Neural crest cell (in vitro differentiated cells): ENCODE measurements at regions not wholly inside any gene's neighbourhood (a gene's known extent, or its start where the extent isn't known, plus 50 kb on each side); places are given as distances from the start of the nearest gene placed in this dataset.

Experiments
- DNase-seq: peaks from one replicate; pipeline ENCODE4 v3.0.0; 2021; ENCODE audit warnings: low read depth, mixed read lengths, low spot score
- H3K27ac Mint-ChIP-seq: one replicate; pipeline ENCODE4 v1.8.0; 2021; ENCODE audit warnings: mild to moderate bottlenecking, mixed read lengths; ENCODE audit not compliant: unreplicated experiment
- H3K27me3 Mint-ChIP-seq: 2 replicates; pipeline ENCODE4 v1.8.0; 2021; ENCODE audit warnings: low read depth, mild to moderate bottlenecking, mixed read lengths
- H3K36me3 Mint-ChIP-seq: 2 replicates; pipeline ENCODE4 v1.8.0; 2021; ENCODE audit warnings: low read depth, mild to moderate bottlenecking, mixed read lengths
- H3K4me1 Mint-ChIP-seq: 2 replicates; pipeline ENCODE4 v1.8.0; 2021; ENCODE audit warnings: mixed read lengths
- H3K4me3 Mint-ChIP-seq: one replicate; pipeline ENCODE4 v1.8.0; 2021; ENCODE audit warnings: mild to moderate bottlenecking, mixed read lengths
- H3K9me3 Mint-ChIP-seq: 2 replicates; pipeline ENCODE4 v1.8.0; 2021; ENCODE audit warnings: mixed read lengths
- CTCF ChIP-seq: fragments of 200-600 bp; sonication (generic); conservative IDR thresholded peaks from 2 replicates; pipeline ENCODE4 v1.5.0; 2021; ENCODE audit warnings: antibody characterized with exemption, mild to moderate bottlenecking

GRCh38 chr3:25237602-25238001 is 190.5 kb upstream of the RARB start:
- peaks cover 9% of the 10 kb centered on the region for H3K36me3 Mint-ChIP-seq
- H3K4me3 Mint-ChIP-seq: no peak overlapping the region
- no peak overlapping the region for H3K27ac Mint-ChIP-seq
- no peak for TF ChIP-seq CTCF
- H3K9me3 Mint-ChIP-seq: peaks cover 9% of the 10 kb centered on the region
- no peaks in the 10 kb centered on the region for H3K4me1 Mint-ChIP-seq
- no peaks in the 10 kb centered on the region for H3K27me3 Mint-ChIP-seq
- DNase-seq: no peak

GRCh38 chr3:25239042-25239441 is 189.0 kb upstream of the RARB start:
- H3K36me3 Mint-ChIP-seq: peaks cover 16% of the 10 kb centered on the region
- no peak overlapping the region for H3K27ac Mint-ChIP-seq
- no peak for DNase-seq
- no peak for TF ChIP-seq CTCF
- no peak overlapping the region for H3K4me3 Mint-ChIP-seq
- H3K9me3 Mint-ChIP-seq: peaks cover 16% of the 10 kb centered on the region
- no peaks in the 10 kb centered on the region for H3K27me3 Mint-ChIP-seq
- no peaks in the 10 kb centered on the region for H3K4me1 Mint-ChIP-seq

- no peak for TF ChIP-seq CTCF
- Mint-ChIP-seq H3K36me3 (peaks cover 40% of the 10 kb centered on the region), H3K9me3 (peaks cover 42% of the 10 kb centered on the region), H3K4me1 (no peaks in the 10 kb centered on the region), H3K27me3 (no peaks in the 10 kb centered on the region), H3K27ac (no peak overlapping the region), H3K4me3 (no peak overlapping the region)
- no peak for DNase-seq
Measured at GRCh38 chr3:25246913-25247312, 181.2 kb upstream of the RARB start.

- peaks cover 27% of the 10 kb centered on the region for H3K9me3 Mint-ChIP-seq
- H3K4me3 Mint-ChIP-seq: no peak overlapping the region
- no peak for TF ChIP-seq CTCF
- H3K27ac Mint-ChIP-seq: no peak overlapping the region
- peaks cover 20% of the 10 kb centered on the region for H3K36me3 Mint-ChIP-seq
- no peak for DNase-seq
- H3K27me3 Mint-ChIP-seq: no peaks in the 10 kb centered on the region
- H3K4me1 Mint-ChIP-seq: no peaks in the 10 kb centered on the region
Measured at GRCh38 chr3:25252291-25252690, 175.8 kb upstream of the RARB start.

- TF ChIP-seq CTCF: no peak
- no peaks in the 10 kb centered on the region for H3K27me3 Mint-ChIP-seq
- H3K4me3 Mint-ChIP-seq: no peak overlapping the region
- DNase-seq: no peak
- no peak overlapping the region for H3K27ac Mint-ChIP-seq
- H3K4me1 Mint-ChIP-seq: no peaks in the 10 kb centered on the region
- H3K36me3 Mint-ChIP-seq: peaks cover 6% of the 10 kb centered on the region
- peaks cover 17% of the 10 kb centered on the region for H3K9me3 Mint-ChIP-seq
Measured at GRCh38 chr3:25257026-25257425, 171.0 kb upstream of the RARB start.

GRCh38 chr3:25259871-25260270 is 168.2 kb upstream of the RARB start:
- DNase-seq: no peak
- Mint-ChIP-seq H3K4me3 (no peak overlapping the region), H3K9me3 (peaks cover 10% of the 10 kb centered on the region), H3K27ac (no peak overlapping the region), H3K4me1 (no peaks in the 10 kb centered on the region), H3K36me3 (no peaks in the 10 kb centered on the region), H3K27me3 (no peaks in the 10 kb centered on the region)
- TF ChIP-seq CTCF: no peak
